Liver (tissue), 8 donors: ENCODE measurements at regions not wholly inside any gene's neighbourhood (a gene's known extent, or its start where the extent isn't known, plus 50 kb on each side); places are given as distances from the start of the nearest gene placed in this dataset.
"Not testable (repeated sequence)": the region's sequence is repeated elsewhere in the genome, so short reads cannot be mapped to it uniquely, and the experiment has no call there.

ENCODE experiments used
- DNase-seq: peaks from one replicate; pipeline ENCODE4 v3.0.0-alpha.2; 2017; ENCODE audit warnings: low spot score
- H3K27ac ChIP-seq, 2 donors: one replicate each; pipeline ENCODE4 v1.7.0; 2013; ENCODE audit warnings: inconsistent platforms in 2 of 2, low read length in 2 of 2, control low read depth in 1 of 2, low read depth in 1 of 2, mild to moderate bottlenecking in 1 of 2
- H3K27me3 ChIP-seq, 4 donors: one replicate each; pipeline versions ENCODE4 v1.6.1 to v1.7.0; 2013; ENCODE audit warnings: low read length in 3 of 4, inconsistent platforms in 1 of 4, mild to moderate bottlenecking in 1 of 4, moderate library complexity in 1 of 4; ENCODE audit not compliant: control insufficient read depth in 4 of 4, insufficient read depth in 4 of 4
- H3K36me3 ChIP-seq, 4 donors: one replicate each; pipeline versions ENCODE4 v1.6.1 to v1.7.0; 2013; ENCODE audit warnings: low read length in 3 of 4, mild to moderate bottlenecking in 3 of 4, low read depth in 1 of 4, moderate library complexity in 1 of 4; ENCODE audit not compliant: control insufficient read depth in 4 of 4, insufficient read depth in 3 of 4
- H3K4me1 ChIP-seq, 4 donors: one replicate each; pipeline versions ENCODE4 v1.6.1 to v1.7.0; 2013; ENCODE audit warnings: low read length in 3 of 4, mild to moderate bottlenecking in 3 of 4, moderate library complexity in 1 of 4; ENCODE audit not compliant: control insufficient read depth in 4 of 4, insufficient read depth in 4 of 4
- H3K4me3 ChIP-seq, 3 donors: one replicate each; pipeline versions ENCODE4 v1.6.1 to v1.7.0; 2013; ENCODE audit warnings: low read length in 3 of 3, control low read depth in 1 of 3, low read depth in 1 of 3, mild to moderate bottlenecking in 1 of 3
- H3K9ac ChIP-seq, 2 donors: one replicate each; pipeline ENCODE4 v1.7.0; 2013; ENCODE audit warnings: low read length in 2 of 2, mild to moderate bottlenecking in 2 of 2, moderate library complexity in 2 of 2, control low read depth in 1 of 2, low read depth in 1 of 2
- H3K9me3 ChIP-seq, 4 donors: one replicate each; pipeline versions ENCODE4 v1.6.1 to v1.7.0; 2013; ENCODE audit warnings: low read length in 3 of 4; ENCODE audit not compliant: control insufficient read depth in 4 of 4
- ATF3 ChIP-seq: IDR thresholded peaks from 2 replicates; pipeline ENCODE4 v1.6.1; 2016; ENCODE audit warnings: antibody characterized with exemption
- CTCF ChIP-seq: fragments of 150-350 bp; IDR thresholded peaks from 2 replicates; pipeline ENCODE4 v1.5.1; 2017; ENCODE audit warnings: improper control_type of control experiment, low read depth, low read length; ENCODE audit not compliant: missing input control
- EGR1 ChIP-seq, 2 donors: IDR thresholded peaks; 2 replicates each; pipeline ENCODE4 v1.6.1; 2016 to 2018; ENCODE audit warnings: antibody characterized with exemption in 2 of 2, low read depth in 2 of 2
- FOXA1 ChIP-seq: IDR thresholded peaks from 2 replicates; pipeline ENCODE4 v1.6.1; 2016; ENCODE audit warnings: antibody characterized with exemption
- GABPA ChIP-seq, 2 donors: IDR thresholded peaks in 1 of 2; conservative IDR thresholded peaks in 1 of 2; 2 replicates each; pipeline ENCODE4 v1.6.1; 2016; ENCODE audit warnings: antibody characterized with exemption in 2 of 2, mild to moderate bottlenecking in 1 of 2, moderate library complexity in 1 of 2
- HNF4G ChIP-seq: IDR thresholded peaks from 2 replicates; pipeline ENCODE4 v1.6.1; 2016; ENCODE audit warnings: antibody characterized with exemption
- JUND ChIP-seq, 2 donors: IDR thresholded peaks; 2 replicates each; pipeline ENCODE4 v1.6.1; 2016; ENCODE audit warnings: antibody characterized with exemption in 2 of 2
- MAX ChIP-seq: IDR thresholded peaks from 2 replicates; pipeline ENCODE4 v1.6.1; 2016; ENCODE audit warnings: antibody characterized with exemption
- NR2F2 ChIP-seq: IDR thresholded peaks from 2 replicates; pipeline ENCODE4 v1.6.1; 2016; ENCODE audit warnings: antibody characterized with exemption
- RAD21 ChIP-seq, 2 donors: IDR thresholded peaks; 2 replicates each; pipeline ENCODE4 v1.6.1; 2016; ENCODE audit warnings: antibody characterized with exemption in 2 of 2, mild to moderate bottlenecking in 2 of 2
- REST ChIP-seq: IDR thresholded peaks from 2 replicates; pipeline ENCODE4 v1.6.1; 2016; ENCODE audit warnings: antibody characterized with exemption, mild to moderate bottlenecking
- SP1 ChIP-seq: IDR thresholded peaks from 2 replicates; pipeline ENCODE4 v1.6.1; 2018; ENCODE audit warnings: antibody characterized with exemption, mild to moderate bottlenecking
- TAF1 ChIP-seq: conservative IDR thresholded peaks from 2 replicates; pipeline ENCODE4 v1.6.1; 2016; ENCODE audit warnings: antibody characterized with exemption, mild to moderate bottlenecking
- ZBTB33 ChIP-seq: IDR thresholded peaks from 2 replicates; pipeline ENCODE4 v1.6.1; 2016; ENCODE audit warnings: antibody characterized with exemption
- WGBS: extraction: QIAGEN DNeasy Blood & Tissue Kit; methylation state at CpG from one replicate; pipeline ENCODE4 v1.1.7; 2013; 5-methylcytosine and 5-hydroxymethylcytosine counted together
- donor health status: healthy.
- donor health status: healthy.
- donor health status: healthy.
- donor health status: healthy.
- donor health status: healthy.

- DNase-seq: no peak
- Histone ChIP-seq H3K4me3 (no peak overlapping the region), H3K4me1 (no peaks in the 10 kb centered on the region), H3K9me3 (no peaks in the 10 kb centered on the region), H3K36me3 (no peaks in the 10 kb centered on the region), H3K9ac (no peak overlapping the region), H3K27me3 (peaks cover 0 to 2% (median 0%) of the 10 kb centered on the region in 4 donors), H3K27ac (no peak overlapping the region)
- WGBS: 76% methylated on average over 7 of the region's 7 CpGs
- no peak for TF ChIP-seq ZBTB33
- no peak for TF ChIP-seq SP1
- TF ChIP-seq EGR1 (IDR thresholded peaks at IDR 0.05; ENCODE audit: low read depth in 2 of 2): no peak
- TF ChIP-seq FOXA1: no peak
- no peak for TF ChIP-seq HNF4G
- no peak for TF ChIP-seq ATF3
- no peak for TF ChIP-seq JUND (IDR thresholded peaks at IDR 0.05)
- no peak for TF ChIP-seq RAD21 (IDR thresholded peaks at IDR 0.05)
- no peak for TF ChIP-seq NR2F2
- TF ChIP-seq REST: no peak
Measured at GRCh38 chr9:90204128-90204831, 438.3 kb downstream of the DIRAS2 start.

GRCh38 chr9:90213045-90213444, 429.6 kb downstream of the DIRAS2 start:
- not testable (repeated sequence) for H3K27me3 ChIP-seq, H3K9me3 ChIP-seq, H3K9ac ChIP-seq, H3K4me3 ChIP-seq, DNase-seq, H3K27ac ChIP-seq, H3K36me3 ChIP-seq, H3K4me1 ChIP-seq
- 51% methylated on average over 9 of the region's 9 CpGs for WGBS

GRCh38 chr9:90219548-90220118, 423.0 kb downstream of the DIRAS2 start:
- 17% methylated on average over 27 of the region's 27 CpGs for WGBS
- TF ChIP-seq CTCF (peak; percentile 45), HNF4G (no peak), GABPA (IDR thresholded peaks at IDR 0.05 in 1 of 2, conservative IDR thresholded peaks at IDR 0.05 in 1 of 2) (no peak), TAF1 (no peak), RAD21 (IDR thresholded peaks at IDR 0.05) (peak; percentile 74 to 77), ATF3 (no peak), REST (no peak), JUND (IDR thresholded peaks at IDR 0.05) (no peak), MAX (no peak)

More at GRCh38 chr9:90219548-90220118, 423.0 kb downstream of the DIRAS2 start:
- Histone ChIP-seq H3K4me3 (no peak overlapping the region), H3K36me3 (no peaks in the 10 kb centered on the region), H3K4me1 (no peaks in the 10 kb centered on the region), H3K27ac (no peak overlapping the region), H3K27me3 (no peaks in the 10 kb centered on the region), H3K9me3 (peaks cover 0 to 3% (median 0%) of the 10 kb centered on the region in 4 donors), H3K9ac (no peak overlapping the region)
- DNase-seq: peak; percentile 36
